HepG2 (cell line): ENCODE measurements at regions not wholly inside any gene's neighbourhood (a gene's known extent, or its start where the extent isn't known, plus 50 kb on each side); places are given as distances from the start of the nearest gene placed in this dataset.

Experiments
- ATAC-seq: fragments of 200-7000 bp; cut with Tn5 transposase; 3 replicates; pipeline ENCODE4 v1.9.1; 2020; ENCODE audit warnings: mild to moderate bottlenecking, moderate library complexity
- BruUV-seq: library from RNA; stranded (reverse); fragments of 400-500 nt; replicated peaks from 2 replicates; lab custom pipeline; 2021; lab: Mats Ljungman, UMichigan
- CTCF ChIA-PET: fragments of 300-600 bp; formaldehyde crosslinking; extraction: SDS; loops from one replicate; lab custom pipeline; 2021; ENCODE audit warnings: low total read pairs, inconsistent platforms, low intra/inter-chr PET ratio; lab: Yijun Ruan, JAX
- POLR2A ChIA-PET: fragments of 350-600 bp; sonication (Branson Sonifier 250); formaldehyde crosslinking; loops from one replicate; lab custom pipeline; 2020; ENCODE audit warnings: antibody characterized with exemption, inconsistent platforms; lab: Yijun Ruan, JAX
- DNase-seq: peaks from one replicate; pipeline ENCODE4 v3.0.0-alpha.2; 2015; ENCODE audit warnings: low spot score
- FAIRE-seq: peaks from 3 replicates; lab custom pipeline; 2011; peaks lifted over from hg19 to GRCh38; lab: Jason Lieb, UNC
- H2AFZ ChIP-seq: one replicate; pipeline ENCODE4 v1.6.1; 2011; ENCODE audit warnings: low read length, inconsistent platforms
- H3K27ac ChIP-seq: fragments of 300-600 bp; 3 replicates; pipeline ENCODE4 v1.8.0; 2011; ENCODE audit warnings: mixed run types, mild to moderate bottlenecking, mixed read lengths, low read length, inconsistent platforms; ENCODE audit not compliant: insufficient read depth; ENCODE audit errors: extremely low read length
- H3K27me3 ChIP-seq, 2 experiments: fragments of 200-600 bp in 1 of 2; 2 replicates in 1 of 2; 3 replicates in 1 of 2; pipeline versions ENCODE4 v1.6.0 to v1.8.0; 2011; ENCODE audit warnings: low read length in 2 of 2, mild to moderate bottlenecking in 2 of 2, moderate library complexity in 2 of 2, inconsistent platforms in 1 of 2; ENCODE audit not compliant: insufficient read depth in 2 of 2, control insufficient read depth in 1 of 2
- H3K36me3 ChIP-seq, 2 experiments: fragments of 200-600 bp in 1 of 2; replicated peaks in 1 of 2; 2 replicates in 1 of 2; 3 replicates in 1 of 2; pipeline versions ENCODE4 v1.5.1 to v1.8.0; 2011; ENCODE audit warnings: low read length in 2 of 2, inconsistent platforms in 1 of 2; ENCODE audit not compliant: insufficient read depth in 2 of 2, control insufficient read depth in 1 of 2
- H3K4me1 ChIP-seq: 2 replicates; pipeline ENCODE4 v1.5.1; 2012; ENCODE audit warnings: low read length, inconsistent platforms; ENCODE audit not compliant: insufficient read depth
- H3K4me2 ChIP-seq: 2 replicates; pipeline ENCODE4 v1.6.0; 2011; ENCODE audit warnings: low read depth, low read length, inconsistent platforms
- H3K4me3 ChIP-seq, 3 experiments: fragments of 200-600 bp in 1 of 3; sonication (generic), shearing (Covaris generic) in 1 of 3; replicated peaks in 1 of 3; 2 replicates each; pipeline ENCODE4 v1.5.1; 2011 to 2016; ENCODE audit warnings: low read length in 3 of 3, inconsistent platforms in 2 of 3, low read depth in 2 of 3, mild to moderate bottlenecking in 2 of 3, control low read depth in 1 of 3, mixed read lengths in 1 of 3; ENCODE audit not compliant: insufficient read depth in 1 of 3
- H3K79me2 ChIP-seq: one replicate; pipeline ENCODE4 v1.6.1; 2011; ENCODE audit warnings: low read length, inconsistent platforms; ENCODE audit not compliant: insufficient read depth
- H3K9ac ChIP-seq: 2 replicates; pipeline ENCODE4 v1.6.0; 2011; ENCODE audit warnings: mild to moderate bottlenecking, low read depth, low read length, inconsistent platforms; ENCODE audit not compliant: insufficient read depth
- H3K9me3 ChIP-seq: 2 replicates; pipeline ENCODE4 v1.5.1; 2012; ENCODE audit warnings: mild to moderate bottlenecking, low read length
- H4K20me1 ChIP-seq: 2 replicates; pipeline ENCODE4 v1.6.0; 2011; ENCODE audit warnings: inconsistent platforms, mild to moderate bottlenecking, low read length, moderate library complexity; ENCODE audit not compliant: insufficient read depth
- ARID2 ChIP-seq: sonication (generic); formaldehyde crosslinking; IDR thresholded peaks from 2 replicates; pipeline ENCODE4 v1.8.1; 2022; ENCODE audit warnings: mild to moderate bottlenecking, missing genetic modification reagents, borderline replicate concordance
- BCL6 ChIP-seq: IDR thresholded peaks from 2 replicates; pipeline ENCODE4 v1.6.1; 2016; ENCODE audit warnings: missing genetic modification reagents, missing compliant biosample characterization
- CTCF ChIP-seq: sonication (generic); formaldehyde crosslinking; IDR thresholded peaks from 2 replicates; pipeline ENCODE4 v1.5.0; 2020; ENCODE audit warnings: mild to moderate bottlenecking, missing genetic modification reagents, moderate library complexity
- FOXO1 ChIP-seq: sonication (generic); formaldehyde crosslinking; IDR thresholded peaks from 2 replicates; pipeline ENCODE4 v1.4.0; 2020; ENCODE audit warnings: missing genetic modification reagents
- KDM6A ChIP-seq: IDR thresholded peaks from 2 replicates; pipeline ENCODE4 v1.6.1; 2016; ENCODE audit warnings: low read depth
- SUZ12 ChIP-seq: fragments of 150-350 bp; IDR thresholded peaks from 2 replicates; pipeline ENCODE4 v1.6.1; 2014; ENCODE audit warnings: low read depth, low read length
- TCF7 ChIP-seq: sonication (generic); IDR thresholded peaks from 2 replicates; pipeline ENCODE4 v1.6.1; 2016; ENCODE audit warnings: antibody characterized with exemption, low read depth
- ZBTB40 ChIP-seq, 2 experiments: fragments of 450-650 bp in 1 of 2; sonication (generic) in 1 of 2; formaldehyde crosslinking in 1 of 2; IDR thresholded peaks; 2 replicates each; pipeline versions ENCODE4 v1.6.1 to v1.8.0; 2016 to 2022; ENCODE audit warnings: antibody characterized with exemption in 1 of 2, mild to moderate bottlenecking in 1 of 2, missing genetic modification reagents in 1 of 2
- ZBTB44 ChIP-seq: sonication (generic); formaldehyde crosslinking; IDR thresholded peaks from 2 replicates; pipeline ENCODE4 v1.4.0; 2020; ENCODE audit warnings: missing genetic modification reagents
- ZNF792 ChIP-seq: IDR thresholded peaks from 2 replicates; pipeline ENCODE4 v1.6.1; 2016
- WGBS: methylation state at CpG from one replicate; pipeline ENCODE4 v1.1.6; 2017; ENCODE audit warnings: low lambda C conversion rate; 5-methylcytosine and 5-hydroxymethylcytosine counted together
- in situ Hi-C: cut with HindIII; loops from 2 replicates; pipeline ENCODE4 v1.10.0; 2017; ENCODE audit warnings: low pct_unique_long_range_greater_than_20kb; ENCODE audit not compliant: extremely low pct_ligation_motif_present
- intact Hi-C: fragments of 100-400 bp; cut with micrococcal nuclease; formaldehyde crosslinking; loops from one replicate; pipeline ENCODE4 v1.10.0; 2022; ENCODE audit not compliant: unreplicated experiment

GRCh38 chr6:137729866-137730629 lies 137.0 kb upstream of the TNFAIP3 start (continued):
- no peak for TF ChIP-seq ZBTB44 (CRISPR knock-in tag)
- no peak for TF ChIP-seq KDM6A (CRISPR knock-in tag)
- TF ChIP-seq ZNF792 (CRISPR knock-in tag): no peak
- TF ChIP-seq BCL6: 0 out of 2 replicates have a peak, but pooled peaks have one; percentile 17
- TF ChIP-seq FOXO1 (CRISPR knock-in tag): 0 out of 2 replicates have a peak, but pooled peaks have one; percentile 14
- TF ChIP-seq TCF7: peak; percentile 46
- TF ChIP-seq CTCF (CRISPR knock-in tag): no peak

GRCh38 chr6:137731600-137731959 lies 135.5 kb upstream of the TNFAIP3 start:
- DNase-seq (peak; percentile 54), FAIRE-seq (no peak), ATAC-seq (peak; percentile 19)
- H3K9me3 ChIP-seq: no peaks in the 10 kb centered on the region
- no peaks in the 10 kb centered on the region for H3K27me3 ChIP-seq
- no peaks in the 10 kb centered on the region for H3K36me3 ChIP-seq
- H3K27ac ChIP-seq: peak overlapping the region; percentile 89
- 9% methylated on average over 2 of the region's 2 CpGs for WGBS
- peaks cover 99% of the 10 kb centered on the region for H3K4me1 ChIP-seq
- POLR2A ChIA-PET: interaction anchor here (1.4 to 3.7 kb wide), 6 partner anchors 8 to 140 kb away, joined by 5 to 42 read pairs (median 8); no protein-coding TSS in a partner anchor
- intact Hi-C loops: loop anchor here (2.0 kb wide), 1 partner anchor 71 kb away; no protein-coding TSS in a partner anchor
- CTCF ChIA-PET: no interaction called here
- H4K20me1 ChIP-seq: no peaks in the 10 kb centered on the region
- no peaks in the 10 kb centered on the region for H3K79me2 ChIP-seq
- peak overlapping the region; percentile 25 for H3K4me2 ChIP-seq
- H3K4me3 ChIP-seq: no peak overlapping the region
- in situ Hi-C loops: loop anchor here (5.0 kb wide), 1 partner anchor 71 kb away; no protein-coding TSS in a partner anchor
- TSS peak; percentile 95 for BruUV-seq
- H3K9ac ChIP-seq: peak overlapping the region; percentile 54
- no peak overlapping the region for H2AFZ ChIP-seq
- no peak for TF ChIP-seq ZBTB40 (IDR thresholded peaks at IDR 0.05)
- no peak for TF ChIP-seq ZBTB40 (CRISPR knock-in tag; IDR thresholded peaks at IDR 0.05)
- TF ChIP-seq ARID2 (CRISPR knock-in tag): 0 out of 2 replicates have a peak, but pooled peaks have one; percentile 34
- no peak for TF ChIP-seq SUZ12
